ENCODE measurements at regions not wholly inside any gene's neighbourhood (a gene's known extent, or its start where the extent isn't known, plus 50 kb on each side); places are given as distances from the start of the nearest gene placed in this dataset.

DNA sequence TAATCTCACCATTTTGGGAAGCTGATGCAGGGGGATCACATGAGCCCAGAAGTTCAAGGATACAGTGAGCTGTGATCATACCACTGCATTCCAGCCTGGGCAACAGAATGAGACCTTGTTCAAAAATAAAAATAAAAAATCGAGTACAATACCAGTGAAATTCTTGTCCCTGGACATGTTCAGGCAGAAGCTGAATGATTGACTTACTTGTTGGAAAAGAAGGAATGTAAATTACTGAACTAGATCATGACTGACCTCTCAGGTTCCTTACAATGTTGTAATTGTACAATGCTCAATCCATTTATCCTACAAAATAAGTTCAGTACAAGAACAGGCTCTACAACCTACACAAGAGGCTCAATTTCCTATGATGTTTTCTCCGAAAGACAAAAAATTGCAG is 1010.4 kb downstream of the TLE1 start:
- H3K4me2 ChIP-seq (ENCODE audit: insufficient read depth, low read length): no peak overlapping the region
- no peaks in the 10 kb centered on the region for H3K9me3 ChIP-seq (replicated peaks; ENCODE audit: control insufficient read depth, insufficient read depth, low read depth, low read length)
- no peak for ATAC-seq
- no peaks in the 10 kb centered on the region for H4K20me1 ChIP-seq (replicated peaks; ENCODE audit: control insufficient read depth, insufficient read depth, low read length)
- H3K36me3 ChIP-seq (ENCODE audit: control insufficient read depth, insufficient read depth, low read length): no peaks in the 10 kb centered on the region
- no TSS peak for BruUV-seq (replicated peaks)
- ChIA-PET CTCF (ENCODE audit: low intra/inter-chr PET ratio) (no interaction called here), POLR2A (no interaction called here)
- no peaks in the 10 kb centered on the region for H3K9me1 ChIP-seq (ENCODE audit: control insufficient read depth, insufficient read depth, low read length)
- no peak overlapping the region for H3K27ac ChIP-seq (ENCODE audit: extremely low read depth, low read depth, low read length)
- no peaks in the 10 kb centered on the region for H3K79me2 ChIP-seq (ENCODE audit: control insufficient read depth, insufficient read depth, low read length)
- H3K27me3 ChIP-seq (ENCODE audit: control insufficient read depth in 2 of 2, insufficient read depth in 2 of 2, low read length in 2 of 2): no peaks in the 10 kb centered on the region
- H3K4me1 ChIP-seq (replicated peaks in 1 of 2; ENCODE audit: control insufficient read depth in 2 of 2, insufficient read depth in 2 of 2, low read length in 2 of 2): no peaks in the 10 kb centered on the region
- FAIRE-seq: no peak
- intact Hi-C loops (cut with micrococcal nuclease): no loop called here
- 0% methylated on average over 1 of the region's 2 CpGs for WGBS (ENCODE audit: insufficient coverage, low coverage, missing lambda C conversion rate)
- H2AFZ ChIP-seq (ENCODE audit: low read depth, low read length): no peak overlapping the region
- no peak for DNase-seq (ENCODE audit: extremely low read depth in 1 of 4, low spot score in 3 of 4)
- no peak overlapping the region for H3K4me3 ChIP-seq
- in situ Hi-C loops (cut with MboI): no loop called here
- no peak overlapping the region for H3K9ac ChIP-seq (ENCODE audit: insufficient read depth in 1 of 2, low read depth in 2 of 2, low read length in 2 of 2)
- TF ChIP-seq GABPB2 (CRISPR knock-in tag; conservative IDR thresholded peaks at IDR 0.05): no peak
- no peak for TF ChIP-seq COPS2 (conservative IDR thresholded peaks at IDR 0.05)
- no peak for TF ChIP-seq ZNF444 (CRISPR knock-in tag; IDR thresholded peaks at IDR 0.05)
- no peak for TF ChIP-seq CHD4 (IDR thresholded peaks at IDR 0.05; ENCODE audit: insufficient read depth, insufficient replicate concordance, low read depth, low read length, poor library complexity, severe bottlenecking)
- TF ChIP-seq ZNF175 (CRISPR knock-in tag; IDR thresholded peaks at IDR 0.05; ENCODE audit: low read depth): no peak
- TF ChIP-seq, protein P1, sequence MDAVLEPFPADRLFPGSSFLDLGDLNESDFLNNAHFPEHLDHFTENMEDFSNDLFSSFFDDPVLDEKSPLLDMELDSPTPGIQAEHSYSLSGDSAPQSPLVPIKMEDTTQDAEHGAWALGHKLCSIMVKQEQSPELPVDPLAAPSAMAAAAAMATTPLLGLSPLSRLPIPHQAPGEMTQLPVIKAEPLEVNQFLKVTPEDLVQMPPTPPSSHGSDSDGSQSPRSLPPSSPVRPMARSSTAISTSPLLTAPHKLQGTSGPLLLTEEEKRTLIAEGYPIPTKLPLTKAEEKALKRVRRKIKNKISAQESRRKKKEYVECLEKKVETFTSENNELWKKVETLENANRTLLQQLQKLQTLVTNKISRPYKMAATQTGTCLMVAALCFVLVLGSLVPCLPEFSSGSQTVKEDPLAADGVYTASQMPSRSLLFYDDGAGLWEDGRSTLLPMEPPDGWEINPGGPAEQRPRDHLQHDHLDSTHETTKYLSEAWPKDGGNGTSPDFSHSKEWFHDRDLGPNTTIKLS (IDR thresholded peaks at IDR 0.05; ENCODE audit: borderline replicate concordance, low read depth): no peak
- TF ChIP-seq, protein P2, sequence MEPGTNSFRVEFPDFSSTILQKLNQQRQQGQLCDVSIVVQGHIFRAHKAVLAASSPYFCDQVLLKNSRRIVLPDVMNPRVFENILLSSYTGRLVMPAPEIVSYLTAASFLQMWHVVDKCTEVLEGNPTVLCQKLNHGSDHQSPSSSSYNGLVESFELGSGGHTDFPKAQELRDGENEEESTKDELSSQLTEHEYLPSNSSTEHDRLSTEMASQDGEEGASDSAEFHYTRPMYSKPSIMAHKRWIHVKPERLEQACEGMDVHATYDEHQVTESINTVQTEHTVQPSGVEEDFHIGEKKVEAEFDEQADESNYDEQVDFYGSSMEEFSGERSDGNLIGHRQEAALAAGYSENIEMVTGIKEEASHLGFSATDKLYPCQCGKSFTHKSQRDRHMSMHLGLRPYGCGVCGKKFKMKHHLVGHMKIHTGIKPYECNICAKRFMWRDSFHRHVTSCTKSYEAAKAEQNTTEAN (CRISPR knock-in tag; IDR thresholded peaks at IDR 0.05): no peak
- TF ChIP-seq MEIS2 (IDR thresholded peaks at IDR 0.05; ENCODE audit: partially characterized antibody): no peak
- TF ChIP-seq FOXA1 (IDR thresholded peaks at IDR 0.05; ENCODE audit: borderline replicate concordance): no peak
- TF ChIP-seq PHF20 (IDR thresholded peaks at IDR 0.05; ENCODE audit: partially characterized antibody): no peak
- TF ChIP-seq ARID1B (IDR thresholded peaks at IDR 0.05): no peak
- TF ChIP-seq ZNF707 (CRISPR knock-in tag; conservative IDR thresholded peaks at IDR 0.05): no peak
- no peak for TF ChIP-seq SP1 (CRISPR knock-in tag; IDR thresholded peaks at IDR 0.05)
- TF ChIP-seq HDAC8 (tag; IDR thresholded peaks at IDR 0.05): no peak
- TF ChIP-seq CBX8 (IDR thresholded peaks at IDR 0.05; ENCODE audit: borderline replicate concordance, extremely low read depth, low read depth, low read length, poor library complexity, severe bottlenecking): no peak
- TF ChIP-seq, protein P3, sequence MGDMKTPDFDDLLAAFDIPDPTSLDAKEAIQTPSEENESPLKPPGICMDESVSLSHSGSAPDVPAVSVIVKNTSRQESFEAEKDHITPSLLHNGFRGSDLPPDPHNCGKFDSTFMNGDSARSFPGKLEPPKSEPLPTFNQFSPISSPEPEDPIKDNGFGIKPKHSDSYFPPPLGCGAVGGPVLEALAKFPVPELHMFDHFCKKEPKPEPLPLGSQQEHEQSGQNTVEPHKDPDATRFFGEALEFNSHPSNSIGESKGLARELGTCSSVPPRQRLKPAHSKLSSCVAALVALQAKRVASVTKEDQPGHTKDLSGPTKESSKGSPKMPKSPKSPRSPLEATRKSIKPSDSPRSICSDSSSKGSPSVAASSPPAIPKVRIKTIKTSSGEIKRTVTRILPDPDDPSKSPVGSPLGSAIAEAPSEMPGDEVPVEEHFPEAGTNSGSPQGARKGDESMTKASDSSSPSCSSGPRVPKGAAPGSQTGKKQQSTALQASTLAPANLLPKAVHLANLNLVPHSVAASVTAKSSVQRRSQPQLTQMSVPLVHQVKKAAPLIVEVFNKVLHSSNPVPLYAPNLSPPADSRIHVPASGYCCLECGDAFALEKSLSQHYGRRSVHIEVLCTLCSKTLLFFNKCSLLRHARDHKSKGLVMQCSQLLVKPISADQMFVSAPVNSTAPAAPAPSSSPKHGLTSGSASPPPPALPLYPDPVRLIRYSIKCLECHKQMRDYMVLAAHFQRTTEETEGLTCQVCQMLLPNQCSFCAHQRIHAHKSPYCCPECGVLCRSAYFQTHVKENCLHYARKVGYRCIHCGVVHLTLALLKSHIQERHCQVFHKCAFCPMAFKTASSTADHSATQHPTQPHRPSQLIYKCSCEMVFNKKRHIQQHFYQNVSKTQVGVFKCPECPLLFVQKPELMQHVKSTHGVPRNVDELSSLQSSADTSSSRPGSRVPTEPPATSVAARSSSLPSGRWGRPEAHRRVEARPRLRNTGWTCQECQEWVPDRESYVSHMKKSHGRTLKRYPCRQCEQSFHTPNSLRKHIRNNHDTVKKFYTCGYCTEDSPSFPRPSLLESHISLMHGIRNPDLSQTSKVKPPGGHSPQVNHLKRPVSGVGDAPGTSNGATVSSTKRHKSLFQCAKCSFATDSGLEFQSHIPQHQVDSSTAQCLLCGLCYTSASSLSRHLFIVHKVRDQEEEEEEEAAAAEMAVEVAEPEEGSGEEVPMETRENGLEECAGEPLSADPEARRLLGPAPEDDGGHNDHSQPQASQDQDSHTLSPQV (IDR thresholded peaks at IDR 0.05): no peak
- TF ChIP-seq BRD9 (IDR thresholded peaks at IDR 0.05; ENCODE audit: low read depth, partially characterized antibody): no peak
- no peak for TF ChIP-seq POLR2AphosphoS2 (IDR thresholded peaks at IDR 0.05; ENCODE audit: low read length)
